ENCODE measurements at regions not wholly inside any gene's neighbourhood (a gene's known extent, or its start where the extent isn't known, plus 50 kb on each side); places are given as distances from the start of the nearest gene placed in this dataset.

- TF ChIP-seq, protein P1, sequence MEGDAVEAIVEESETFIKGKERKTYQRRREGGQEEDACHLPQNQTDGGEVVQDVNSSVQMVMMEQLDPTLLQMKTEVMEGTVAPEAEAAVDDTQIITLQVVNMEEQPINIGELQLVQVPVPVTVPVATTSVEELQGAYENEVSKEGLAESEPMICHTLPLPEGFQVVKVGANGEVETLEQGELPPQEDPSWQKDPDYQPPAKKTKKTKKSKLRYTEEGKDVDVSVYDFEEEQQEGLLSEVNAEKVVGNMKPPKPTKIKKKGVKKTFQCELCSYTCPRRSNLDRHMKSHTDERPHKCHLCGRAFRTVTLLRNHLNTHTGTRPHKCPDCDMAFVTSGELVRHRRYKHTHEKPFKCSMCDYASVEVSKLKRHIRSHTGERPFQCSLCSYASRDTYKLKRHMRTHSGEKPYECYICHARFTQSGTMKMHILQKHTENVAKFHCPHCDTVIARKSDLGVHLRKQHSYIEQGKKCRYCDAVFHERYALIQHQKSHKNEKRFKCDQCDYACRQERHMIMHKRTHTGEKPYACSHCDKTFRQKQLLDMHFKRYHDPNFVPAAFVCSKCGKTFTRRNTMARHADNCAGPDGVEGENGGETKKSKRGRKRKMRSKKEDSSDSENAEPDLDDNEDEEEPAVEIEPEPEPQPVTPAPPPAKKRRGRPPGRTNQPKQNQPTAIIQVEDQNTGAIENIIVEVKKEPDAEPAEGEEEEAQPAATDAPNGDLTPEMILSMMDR (IDR thresholded peaks at IDR 0.05), result no peak
- no peak for TF ChIP-seq POLR2A (IDR thresholded peaks at IDR 0.05)
- Histone ChIP-seq H3K4me3 (no peak overlapping the region), H3K36me3 (no peaks in the 10 kb centered on the region), H3K4me1 (no peaks in the 10 kb centered on the region), H3K27ac (no peak overlapping the region), H3K27me3 (no peaks in the 10 kb centered on the region), H3K9me3 (no peaks in the 10 kb centered on the region)
- 71 to 82% (median 78%) methylated on average over 2 of the region's 2 CpGs for WGBS, 4 donors
- ATAC-seq (no peak), DNase-seq (no peak)
- intact Hi-C loops (cut with DNase I), result no loop called here
Observed at GRCh38 chr17:54524501-54524900, 376.2 kb upstream of the TOM1L1 start.

DNA sequence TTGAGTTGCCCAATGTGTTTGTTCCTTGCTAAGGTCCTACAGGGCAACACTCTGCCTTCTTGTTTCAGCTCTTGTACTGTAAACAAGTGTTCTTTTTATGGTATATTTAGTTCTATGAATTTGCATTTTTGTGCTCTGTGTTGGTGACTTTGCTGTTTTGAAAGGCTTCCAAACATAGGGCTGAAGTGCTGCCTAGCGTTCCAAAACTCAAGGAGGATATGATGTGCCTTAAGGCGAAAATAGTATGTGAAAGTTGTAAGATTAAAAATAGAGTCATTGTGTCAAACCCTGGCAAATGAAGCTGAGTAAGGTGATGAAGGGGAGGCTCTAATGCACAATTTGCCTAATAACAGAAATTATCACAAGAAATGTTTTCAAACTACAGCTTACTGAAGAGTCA, 372.7 kb upstream of the TOM1L1 start:
- no peaks in the 10 kb centered on the region for H3K36me3 ChIP-seq
- intact Hi-C loops (cut with DNase I), result no loop called here
- no peaks in the 10 kb centered on the region for H3K9me3 ChIP-seq
- TF ChIP-seq POLR2A (IDR thresholded peaks at IDR 0.05), result no peak
- TF ChIP-seq, protein P1 (IDR thresholded peaks at IDR 0.05), result no peak
- WGBS, 4 donors, result 78 to 89% (median 78%) methylated on average over 2 of the region's 2 CpGs
- H3K27me3 ChIP-seq, result no peaks in the 10 kb centered on the region
- H3K27ac ChIP-seq, result no peak overlapping the region
- no peaks in the 10 kb centered on the region for H3K4me1 ChIP-seq
- DNase-seq (no peak), ATAC-seq (no peak)
- H3K4me3 ChIP-seq, result no peak overlapping the region

- ATAC-seq (no peak), DNase-seq (no peak)
- no peak overlapping the region for H3K4me3 ChIP-seq
- no peaks in the 10 kb centered on the region for H3K9me3 ChIP-seq
- no peaks in the 10 kb centered on the region for H3K27me3 ChIP-seq
- no peaks in the 10 kb centered on the region for H3K36me3 ChIP-seq
- TF ChIP-seq, protein P1 (IDR thresholded peaks at IDR 0.05), result no peak
- no peak for TF ChIP-seq POLR2A (IDR thresholded peaks at IDR 0.05)
- no peak overlapping the region for H3K27ac ChIP-seq
- H3K4me1 ChIP-seq, result no peaks in the 10 kb centered on the region
- WGBS, 4 donors, result 56 to 66% (median 63%) methylated on average over 3 of the region's 3 CpGs
- intact Hi-C loops (cut with DNase I), result no loop called here
Observed at GRCh38 chr17:54530398-54530797, 370.3 kb upstream of the TOM1L1 start.

GRCh38 chr17:54536306-54536705, 364.3 kb upstream of the TOM1L1 start:
- H3K27ac ChIP-seq, result no peak overlapping the region
- no peaks in the 10 kb centered on the region for H3K27me3 ChIP-seq
- DNase-seq, result no peak
- H3K4me1 ChIP-seq, result no peaks in the 10 kb centered on the region
- TF ChIP-seq POLR2A (IDR thresholded peaks at IDR 0.05), result no peak
- TF ChIP-seq, protein P1 (IDR thresholded peaks at IDR 0.05), result no peak
- H3K36me3 ChIP-seq, result no peaks in the 10 kb centered on the region
- H3K4me3 ChIP-seq, result no peak overlapping the region
- intact Hi-C loops (cut with DNase I), result no loop called here
- H3K9me3 ChIP-seq, result peaks cover 0 to 7% (median 0%) of the 10 kb centered on the region in 12 donors
- no peak for ATAC-seq
- WGBS, 4 donors, result 86 to 95% (median 88%) methylated on average over 4 of the region's 4 CpGs

Measured in heart left ventricle (tissue), 16 donors.